Gastroesophageal sphincter (tissue), 3 donors: ENCODE measurements at regions not wholly inside any gene's neighbourhood (a gene's known extent, or its start where the extent isn't known, plus 50 kb on each side); places are given as distances from the start of the nearest gene placed in this dataset.

Source experiments
- EP300 ChIP-seq: sonication (generic); formaldehyde crosslinking; IDR thresholded peaks from one replicate; pipeline ENCODE4 v1.6.1; 2017; ENCODE audit warnings: antibody characterized with exemption, mild to moderate bottlenecking
- TF ChIP-seq, protein P1 (sequence below), 4 experiments: fragments of 200-600 bp in 2 of 4; fragments of 450-650 bp in 2 of 4; sonication (generic) in 1 of 4; IDR thresholded peaks; one replicate each; pipeline ENCODE4 v1.5.1; 2017 to 2019; ENCODE audit warnings: antibody characterized with exemption in 4 of 4, mild to moderate bottlenecking in 2 of 4, moderate library complexity in 2 of 4

DNA sequence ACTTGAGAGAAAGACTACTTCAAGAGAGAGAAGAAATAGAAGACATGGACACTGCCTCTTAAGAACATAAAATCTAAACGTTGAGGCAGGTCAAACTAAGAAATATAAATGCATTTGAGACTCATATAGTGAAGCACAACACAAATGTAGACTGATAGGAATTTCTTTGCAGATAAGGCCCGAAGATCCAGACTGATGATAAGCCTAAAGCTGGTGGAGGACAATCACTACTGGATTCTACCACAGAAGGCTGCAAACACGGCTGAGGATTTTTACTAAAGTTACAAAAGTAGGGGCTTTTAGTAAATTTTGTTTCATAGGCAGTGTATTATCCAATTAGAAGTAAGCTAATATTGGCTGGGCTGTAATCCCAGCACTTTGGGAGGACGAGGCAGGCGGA lies 278.3 kb downstream of the RAP2B start:
- TF ChIP-seq, protein P1, sequence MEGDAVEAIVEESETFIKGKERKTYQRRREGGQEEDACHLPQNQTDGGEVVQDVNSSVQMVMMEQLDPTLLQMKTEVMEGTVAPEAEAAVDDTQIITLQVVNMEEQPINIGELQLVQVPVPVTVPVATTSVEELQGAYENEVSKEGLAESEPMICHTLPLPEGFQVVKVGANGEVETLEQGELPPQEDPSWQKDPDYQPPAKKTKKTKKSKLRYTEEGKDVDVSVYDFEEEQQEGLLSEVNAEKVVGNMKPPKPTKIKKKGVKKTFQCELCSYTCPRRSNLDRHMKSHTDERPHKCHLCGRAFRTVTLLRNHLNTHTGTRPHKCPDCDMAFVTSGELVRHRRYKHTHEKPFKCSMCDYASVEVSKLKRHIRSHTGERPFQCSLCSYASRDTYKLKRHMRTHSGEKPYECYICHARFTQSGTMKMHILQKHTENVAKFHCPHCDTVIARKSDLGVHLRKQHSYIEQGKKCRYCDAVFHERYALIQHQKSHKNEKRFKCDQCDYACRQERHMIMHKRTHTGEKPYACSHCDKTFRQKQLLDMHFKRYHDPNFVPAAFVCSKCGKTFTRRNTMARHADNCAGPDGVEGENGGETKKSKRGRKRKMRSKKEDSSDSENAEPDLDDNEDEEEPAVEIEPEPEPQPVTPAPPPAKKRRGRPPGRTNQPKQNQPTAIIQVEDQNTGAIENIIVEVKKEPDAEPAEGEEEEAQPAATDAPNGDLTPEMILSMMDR (IDR thresholded peaks at IDR 0.05) = no peak
- no peak for TF ChIP-seq EP300
